ENCODE measurements at regions not wholly inside any gene's neighbourhood (a gene's known extent, or its start where the extent isn't known, plus 50 kb on each side); places are given as distances from the start of the nearest gene placed in this dataset.
A peak's percentile ranks its signal among the peaks of the same experiment; 100 is the strongest.

DNA sequence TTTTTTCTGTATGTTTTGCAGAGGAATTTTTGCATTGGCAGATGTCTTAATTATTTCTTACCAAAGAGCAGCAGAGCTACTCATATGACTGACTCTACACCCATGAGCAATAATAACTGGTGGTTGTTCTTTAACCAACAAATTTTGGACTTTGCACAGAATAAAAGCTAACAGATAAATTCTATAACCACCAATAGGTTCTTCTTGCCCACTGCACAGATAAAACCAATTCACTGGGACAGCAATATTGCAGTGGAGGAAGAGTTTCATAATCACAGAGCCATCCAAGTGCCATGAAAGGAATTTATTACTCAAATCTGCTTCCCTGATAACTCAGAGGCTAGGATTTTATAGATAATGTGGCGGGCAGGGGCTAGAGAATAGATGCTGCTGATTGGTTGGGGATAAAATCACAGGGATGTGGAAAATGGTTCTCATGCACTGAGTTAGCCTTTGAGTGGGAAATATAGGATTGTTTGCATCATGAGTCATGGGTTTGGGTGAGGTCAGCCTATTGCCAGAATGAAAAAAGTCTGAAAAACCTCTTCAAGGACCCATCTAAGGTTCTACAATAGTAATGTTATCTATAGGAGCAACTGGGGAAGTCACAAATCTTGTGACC is 104.3 kb upstream of the PCDH17 start:
- no peak for TF ChIP-seq EZH2 (IDR thresholded peaks at IDR 0.05; ENCODE audit: borderline replicate concordance, low read depth, low read length, poor library complexity, severe bottlenecking)
- TF ChIP-seq, protein P1, sequence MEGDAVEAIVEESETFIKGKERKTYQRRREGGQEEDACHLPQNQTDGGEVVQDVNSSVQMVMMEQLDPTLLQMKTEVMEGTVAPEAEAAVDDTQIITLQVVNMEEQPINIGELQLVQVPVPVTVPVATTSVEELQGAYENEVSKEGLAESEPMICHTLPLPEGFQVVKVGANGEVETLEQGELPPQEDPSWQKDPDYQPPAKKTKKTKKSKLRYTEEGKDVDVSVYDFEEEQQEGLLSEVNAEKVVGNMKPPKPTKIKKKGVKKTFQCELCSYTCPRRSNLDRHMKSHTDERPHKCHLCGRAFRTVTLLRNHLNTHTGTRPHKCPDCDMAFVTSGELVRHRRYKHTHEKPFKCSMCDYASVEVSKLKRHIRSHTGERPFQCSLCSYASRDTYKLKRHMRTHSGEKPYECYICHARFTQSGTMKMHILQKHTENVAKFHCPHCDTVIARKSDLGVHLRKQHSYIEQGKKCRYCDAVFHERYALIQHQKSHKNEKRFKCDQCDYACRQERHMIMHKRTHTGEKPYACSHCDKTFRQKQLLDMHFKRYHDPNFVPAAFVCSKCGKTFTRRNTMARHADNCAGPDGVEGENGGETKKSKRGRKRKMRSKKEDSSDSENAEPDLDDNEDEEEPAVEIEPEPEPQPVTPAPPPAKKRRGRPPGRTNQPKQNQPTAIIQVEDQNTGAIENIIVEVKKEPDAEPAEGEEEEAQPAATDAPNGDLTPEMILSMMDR (conservative IDR thresholded peaks at IDR 0.05; ENCODE audit: low read depth, low read length), result no peak
- no peak overlapping the region for H3K27ac ChIP-seq (ENCODE audit: low read depth, low read length, poor library complexity, severe bottlenecking)
- BruUV-seq (replicated peaks), result no TSS peak
- ChIA-PET CTCF (no interaction called here), POLR2A (ENCODE audit: low non-redundant PET) (no interaction called here)
- H3K4me3 ChIP-seq (ENCODE audit: low read depth, low read length, poor library complexity, severe bottlenecking), result no peak overlapping the region
- H3K27me3 ChIP-seq (replicated peaks; ENCODE audit: insufficient read depth, low read depth, low read length, poor library complexity), result no peaks in the 10 kb centered on the region
- peaks cover 8% of the 10 kb centered on the region for H3K9me3 ChIP-seq (ENCODE audit: low read depth, low read length, poor library complexity, severe bottlenecking)
- no peaks in the 10 kb centered on the region for H3K36me3 ChIP-seq (ENCODE audit: insufficient read depth, low read length, poor library complexity, severe bottlenecking)
- intact Hi-C loops (cut with micrococcal nuclease; ENCODE audit: unreplicated experiment), result no loop called here
- DNase-seq (ENCODE audit: low spot score), result no peak
- no peaks in the 10 kb centered on the region for H3K4me1 ChIP-seq (ENCODE audit: insufficient read depth, low read length, poor library complexity, severe bottlenecking)

DNA sequence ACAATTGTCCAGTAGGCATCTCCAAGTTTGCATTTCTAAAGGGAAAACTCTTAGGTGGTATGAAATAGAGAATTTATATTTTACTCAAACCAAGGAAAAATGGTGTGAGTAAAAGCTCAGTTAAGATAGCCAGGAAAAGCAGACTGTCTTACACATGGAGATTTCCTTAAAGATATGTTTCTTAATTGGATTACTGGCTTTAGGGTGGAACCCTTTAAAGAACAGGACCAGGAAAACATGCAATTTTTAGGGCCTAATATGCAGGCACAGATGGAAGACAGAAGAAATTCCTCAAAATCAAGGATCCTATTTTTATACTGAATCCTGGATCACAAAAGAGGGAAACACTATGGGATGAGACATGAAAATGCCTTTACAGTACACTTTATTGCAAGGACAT is 100.3 kb upstream of the PCDH17 start:
- BruUV-seq (replicated peaks), result no TSS peak
- peak; percentile 9 for DNase-seq (ENCODE audit: low spot score)
- H3K4me3 ChIP-seq (ENCODE audit: low read depth, low read length, poor library complexity, severe bottlenecking), result no peak overlapping the region
- POLR2A ChIA-PET (ENCODE audit: low non-redundant PET), result no interaction called here
- TF ChIP-seq, protein P1 (conservative IDR thresholded peaks at IDR 0.05; ENCODE audit: low read depth, low read length), result no peak
- no peak for TF ChIP-seq EZH2 (IDR thresholded peaks at IDR 0.05; ENCODE audit: borderline replicate concordance, low read depth, low read length, poor library complexity, severe bottlenecking)
- CTCF ChIA-PET, result no interaction called here
- H3K36me3 ChIP-seq (ENCODE audit: insufficient read depth, low read length, poor library complexity, severe bottlenecking), result no peaks in the 10 kb centered on the region
- no peaks in the 10 kb centered on the region for H3K4me1 ChIP-seq (ENCODE audit: insufficient read depth, low read length, poor library complexity, severe bottlenecking)
- intact Hi-C loops (cut with micrococcal nuclease; ENCODE audit: unreplicated experiment), result no loop called here
- H3K27me3 ChIP-seq (replicated peaks; ENCODE audit: insufficient read depth, low read depth, low read length, poor library complexity), result no peaks in the 10 kb centered on the region
- H3K9me3 ChIP-seq (ENCODE audit: low read depth, low read length, poor library complexity, severe bottlenecking), result peaks cover 8% of the 10 kb centered on the region
- H3K27ac ChIP-seq (ENCODE audit: low read depth, low read length, poor library complexity, severe bottlenecking), result no peak overlapping the region

DNA sequence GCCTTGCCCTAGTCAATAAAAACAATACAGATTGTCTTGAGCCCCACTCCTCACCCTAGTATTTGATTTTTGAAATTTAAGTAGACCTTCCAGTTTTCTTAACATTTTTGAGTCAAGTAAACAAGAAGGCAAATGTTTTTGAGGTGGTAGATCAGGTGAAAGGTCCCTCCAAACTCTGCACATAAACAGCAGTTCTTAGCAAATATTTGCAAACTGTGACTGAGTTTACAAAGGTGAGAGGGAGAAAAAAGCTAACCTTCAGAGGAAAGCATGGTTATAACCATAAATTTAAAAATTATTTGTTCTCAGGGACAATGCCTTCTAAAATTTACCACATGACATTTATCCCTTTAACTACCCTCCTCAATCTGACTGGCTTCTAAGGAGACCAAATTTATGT is 84.6 kb upstream of the PCDH17 start:
- ChIA-PET CTCF (no interaction called here), POLR2A (ENCODE audit: low non-redundant PET) (no interaction called here)
- no peak overlapping the region for H3K27ac ChIP-seq (ENCODE audit: low read depth, low read length, poor library complexity, severe bottlenecking)
- no peak for TF ChIP-seq EZH2 (IDR thresholded peaks at IDR 0.05; ENCODE audit: borderline replicate concordance, low read depth, low read length, poor library complexity, severe bottlenecking)
- TF ChIP-seq, protein P1 (conservative IDR thresholded peaks at IDR 0.05; ENCODE audit: low read depth, low read length), result no peak
- intact Hi-C loops (cut with micrococcal nuclease; ENCODE audit: unreplicated experiment), result no loop called here
- no peak overlapping the region for H3K4me3 ChIP-seq (ENCODE audit: low read depth, low read length, poor library complexity, severe bottlenecking)
- BruUV-seq (replicated peaks), result no TSS peak
- no peaks in the 10 kb centered on the region for H3K27me3 ChIP-seq (replicated peaks; ENCODE audit: insufficient read depth, low read depth, low read length, poor library complexity)
- H3K4me1 ChIP-seq (ENCODE audit: insufficient read depth, low read length, poor library complexity, severe bottlenecking), result no peaks in the 10 kb centered on the region
- DNase-seq (ENCODE audit: low spot score), result no peak
- no peaks in the 10 kb centered on the region for H3K9me3 ChIP-seq (ENCODE audit: low read depth, low read length, poor library complexity, severe bottlenecking)
- H3K36me3 ChIP-seq (ENCODE audit: insufficient read depth, low read length, poor library complexity, severe bottlenecking), result no peaks in the 10 kb centered on the region
